ENCODE measurements at regions not wholly inside any gene's neighbourhood (a gene's known extent, or its start where the extent isn't known, plus 50 kb on each side); places are given as distances from the start of the nearest gene placed in this dataset.

- TF ChIP-seq CTCF (IDR thresholded peaks at IDR 0.05): no peak
- TF ChIP-seq ZFX (IDR thresholded peaks at IDR 0.05; ENCODE audit: borderline replicate concordance): no peak
These were observed 71.2 kb upstream of the GRID2 start for GRCh38 chr4:92232566-92232965.

All from 22Rv1 (cell line).